ENCODE measurements at regions not wholly inside any gene's neighbourhood (a gene's known extent, or its start where the extent isn't known, plus 50 kb on each side); places are given as distances from the start of the nearest gene placed in this dataset.
"Not testable (repeated sequence)": the region's sequence is repeated elsewhere in the genome, so short reads cannot be mapped to it uniquely, and the experiment has no call there.

- ATAC-seq (no peak), DNase-seq (no peak)
- intact Hi-C loops (cut with DNase I): no loop called here
- TF ChIP-seq, protein P1, sequence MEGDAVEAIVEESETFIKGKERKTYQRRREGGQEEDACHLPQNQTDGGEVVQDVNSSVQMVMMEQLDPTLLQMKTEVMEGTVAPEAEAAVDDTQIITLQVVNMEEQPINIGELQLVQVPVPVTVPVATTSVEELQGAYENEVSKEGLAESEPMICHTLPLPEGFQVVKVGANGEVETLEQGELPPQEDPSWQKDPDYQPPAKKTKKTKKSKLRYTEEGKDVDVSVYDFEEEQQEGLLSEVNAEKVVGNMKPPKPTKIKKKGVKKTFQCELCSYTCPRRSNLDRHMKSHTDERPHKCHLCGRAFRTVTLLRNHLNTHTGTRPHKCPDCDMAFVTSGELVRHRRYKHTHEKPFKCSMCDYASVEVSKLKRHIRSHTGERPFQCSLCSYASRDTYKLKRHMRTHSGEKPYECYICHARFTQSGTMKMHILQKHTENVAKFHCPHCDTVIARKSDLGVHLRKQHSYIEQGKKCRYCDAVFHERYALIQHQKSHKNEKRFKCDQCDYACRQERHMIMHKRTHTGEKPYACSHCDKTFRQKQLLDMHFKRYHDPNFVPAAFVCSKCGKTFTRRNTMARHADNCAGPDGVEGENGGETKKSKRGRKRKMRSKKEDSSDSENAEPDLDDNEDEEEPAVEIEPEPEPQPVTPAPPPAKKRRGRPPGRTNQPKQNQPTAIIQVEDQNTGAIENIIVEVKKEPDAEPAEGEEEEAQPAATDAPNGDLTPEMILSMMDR (IDR thresholded peaks at IDR 0.05): no peak
- Histone ChIP-seq H3K27me3 (ENCODE audit: insufficient read depth in 3 of 3, low read length in 2 of 3) (no peaks in the 10 kb centered on the region), H3K9me3 (no peaks in the 10 kb centered on the region), H3K27ac (no peak overlapping the region), H3K36me3 (ENCODE audit: insufficient read depth in 1 of 2, low read depth in 1 of 2) (no peaks in the 10 kb centered on the region), H3K4me1 (no peaks in the 10 kb centered on the region), H3K4me3 (no peak overlapping the region)
- WGBS, 3 donors: 70 to 75% (median 71%) methylated on average over 6 of the region's 6 CpGs
Measured at GRCh38 chr18:73674125-73674865, 473.3 kb downstream of the FBXO15 start.

- intact Hi-C loops (cut with DNase I); DNase-seq; H3K27ac ChIP-seq; ATAC-seq; H3K9me3 ChIP-seq; H3K36me3 ChIP-seq (ENCODE audit: insufficient read depth in 1 of 2, low read depth in 1 of 2); H3K4me3 ChIP-seq; H3K4me1 ChIP-seq; H3K27me3 ChIP-seq (ENCODE audit: insufficient read depth in 3 of 3, low read length in 2 of 3): not testable (repeated sequence)
- WGBS, 3 donors: 92 to 96% (median 95%) methylated on average over 7 to 8 of the region's 8 CpGs
Measured at GRCh38 chr18:73671480-73671879, 476.2 kb downstream of the FBXO15 start.

GRCh38 chr18:73670524-73670923 is 477.1 kb downstream of the FBXO15 start:
- Histone ChIP-seq H3K4me1 (no peaks in the 10 kb centered on the region), H3K4me3 (no peak overlapping the region), H3K9me3 (no peaks in the 10 kb centered on the region), H3K27me3 (ENCODE audit: insufficient read depth in 3 of 3, low read length in 2 of 3) (no peaks in the 10 kb centered on the region), H3K36me3 (ENCODE audit: insufficient read depth in 1 of 2, low read depth in 1 of 2) (no peaks in the 10 kb centered on the region), H3K27ac (no peak overlapping the region)
- DNase-seq (no peak), ATAC-seq (no peak)
- TF ChIP-seq, protein P1 (IDR thresholded peaks at IDR 0.05): no peak
- 86 to 96% (median 88%) methylated on average over 5 of the region's 5 CpGs for WGBS, 3 donors
- intact Hi-C loops (cut with DNase I): no loop called here

DNA sequence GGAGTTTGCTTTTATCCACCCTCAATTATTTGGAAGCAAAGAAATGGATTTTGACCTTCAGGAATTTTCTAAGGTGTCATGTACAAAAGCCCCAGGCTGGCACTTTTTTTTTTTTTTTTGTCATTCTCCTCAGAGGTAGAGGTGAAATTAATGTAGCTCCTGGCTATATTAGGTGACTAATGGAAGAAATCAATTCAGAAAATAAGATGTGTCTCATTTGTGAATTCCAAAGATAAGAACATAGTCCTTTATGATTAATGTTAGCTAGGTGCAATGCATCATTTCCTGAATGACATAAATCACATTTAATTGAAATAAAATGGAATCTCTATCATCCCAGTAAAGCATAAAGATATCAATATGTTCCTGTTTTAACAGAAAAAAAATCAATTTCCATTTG is 477.6 kb downstream of the FBXO15 start:
- Histone ChIP-seq H3K4me1 (no peaks in the 10 kb centered on the region), H3K27me3 (ENCODE audit: insufficient read depth in 3 of 3, low read length in 2 of 3) (no peaks in the 10 kb centered on the region), H3K27ac (no peak overlapping the region), H3K4me3 (no peak overlapping the region), H3K36me3 (ENCODE audit: insufficient read depth in 1 of 2, low read depth in 1 of 2) (no peaks in the 10 kb centered on the region), H3K9me3 (no peaks in the 10 kb centered on the region)
- ATAC-seq (no peak), DNase-seq (no peak)
- intact Hi-C loops (cut with DNase I): no loop called here
- TF ChIP-seq, protein P1 (IDR thresholded peaks at IDR 0.05): no peak

DNA sequence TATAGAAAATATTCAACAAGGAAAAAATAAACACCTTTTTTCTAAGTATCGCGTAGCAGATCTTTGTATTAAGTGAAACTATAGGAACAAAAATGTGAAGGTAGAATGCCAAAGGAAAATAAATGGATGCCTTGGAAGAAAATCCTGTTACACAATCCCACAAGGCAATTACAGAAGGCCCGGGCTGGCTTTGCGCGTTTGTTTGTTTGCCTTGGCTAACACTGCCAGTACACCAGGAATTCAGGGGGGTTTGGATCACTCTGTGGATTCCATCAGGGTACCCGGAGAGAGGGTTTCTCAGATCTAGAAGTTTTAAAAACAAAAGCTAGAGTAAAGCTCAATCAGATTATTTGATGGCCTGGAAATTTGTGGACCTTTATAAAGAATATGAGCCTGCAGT is 478.3 kb downstream of the FBXO15 start:
- intact Hi-C loops (cut with DNase I): no loop called here

More for the DNA sequence above, 478.3 kb downstream of the FBXO15 start:
- 54 to 66% (median 66%) methylated on average over 6 of the region's 6 CpGs for WGBS, 3 donors
- no peak overlapping the region for H3K4me3 ChIP-seq
- H3K27ac ChIP-seq: no peak overlapping the region
- no peaks in the 10 kb centered on the region for H3K27me3 ChIP-seq (ENCODE audit: insufficient read depth in 3 of 3, low read length in 2 of 3)
- H3K4me1 ChIP-seq: no peaks in the 10 kb centered on the region
- no peaks in the 10 kb centered on the region for H3K36me3 ChIP-seq (ENCODE audit: insufficient read depth in 1 of 2, low read depth in 1 of 2)
- TF ChIP-seq, protein P1 (IDR thresholded peaks at IDR 0.05): no peak
- ATAC-seq (no peak), DNase-seq (no peak)
- no peaks in the 10 kb centered on the region for H3K9me3 ChIP-seq
